ENCODE measurements at regions not wholly inside any gene's neighbourhood (a gene's known extent, or its start where the extent isn't known, plus 50 kb on each side); places are given as distances from the start of the nearest gene placed in this dataset.

DNA sequence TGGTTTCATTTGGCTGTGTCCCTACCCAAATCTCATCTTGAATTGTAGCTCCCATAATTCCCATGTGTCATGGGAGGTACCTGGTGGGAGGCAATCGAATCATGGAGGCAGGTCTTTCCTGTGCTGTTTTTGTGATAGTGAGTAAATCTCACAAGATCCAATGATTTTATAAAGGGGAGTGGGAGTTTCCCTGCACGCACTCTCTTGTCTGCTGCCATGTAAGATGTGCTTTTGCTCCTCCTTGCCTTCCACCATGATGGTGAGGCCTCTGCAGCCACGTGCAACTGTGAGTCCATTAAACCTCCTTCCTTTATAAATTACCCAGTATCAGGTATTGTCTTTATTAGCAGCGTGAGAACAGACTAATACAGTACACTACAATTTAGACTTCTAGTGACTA, 67.5 kb upstream of the LINC01488 start:
- no peak for DNase-seq (ENCODE audit: low spot score)

DNA sequence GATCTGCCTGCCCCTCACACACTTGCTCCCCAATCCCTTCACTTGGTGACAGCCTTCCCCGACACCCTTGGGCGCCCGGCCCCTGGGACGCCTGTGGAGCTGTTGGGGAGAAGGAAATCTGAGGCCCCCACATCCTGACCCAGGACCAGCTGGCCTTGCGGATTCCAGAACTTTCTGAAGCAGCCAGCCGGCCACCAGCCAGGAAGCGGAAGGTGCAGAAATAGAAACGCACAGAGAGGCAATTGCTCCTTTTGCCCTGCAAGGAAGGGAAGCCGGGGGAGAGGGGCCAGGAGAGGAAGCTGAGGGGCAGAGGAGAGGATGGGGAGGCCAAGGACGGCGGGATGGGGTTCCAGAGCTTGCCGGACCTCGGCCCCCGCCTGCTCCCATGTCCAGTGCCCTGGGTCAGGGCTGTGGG, 66.7 kb upstream of the LINC01488 start:
- DNase-seq (ENCODE audit: low spot score), result no peak

DNA sequence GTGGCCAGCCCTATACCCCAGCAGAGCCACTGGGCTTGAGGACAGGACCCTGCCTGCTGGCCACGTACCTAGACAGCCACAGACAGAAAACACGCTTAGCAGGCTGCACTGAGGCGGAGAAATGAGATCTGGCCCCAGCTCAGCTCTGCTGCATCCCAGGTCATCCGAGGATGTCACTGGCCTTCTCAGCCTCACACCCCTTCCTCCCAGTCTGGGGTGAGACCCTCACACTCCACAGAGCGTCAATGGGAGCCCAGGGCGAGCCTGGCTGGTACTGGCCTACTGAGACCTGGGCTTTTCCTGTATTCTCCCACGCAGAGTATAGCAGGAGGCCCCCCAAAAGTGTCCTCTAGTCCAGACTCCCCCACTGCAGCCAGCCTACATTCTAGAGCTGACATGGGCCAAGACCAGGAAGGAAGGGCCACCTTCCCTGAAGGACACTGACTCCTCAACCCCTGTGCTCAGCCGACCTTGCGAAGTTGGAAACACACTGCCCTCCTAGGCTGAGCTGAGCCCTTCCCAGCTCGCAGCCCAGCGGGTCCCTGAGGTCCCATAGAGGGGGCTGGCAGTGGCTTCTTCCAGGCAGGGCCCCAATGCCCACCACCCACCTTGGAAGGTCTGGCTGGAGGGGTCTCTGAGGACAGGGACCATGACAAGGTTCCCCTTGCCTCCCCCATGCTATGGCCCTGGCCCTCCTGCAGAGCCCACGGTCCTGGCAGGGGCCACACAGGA, 65.9 kb upstream of the LINC01488 start:
- no peak for DNase-seq (ENCODE audit: low spot score)

DNA sequence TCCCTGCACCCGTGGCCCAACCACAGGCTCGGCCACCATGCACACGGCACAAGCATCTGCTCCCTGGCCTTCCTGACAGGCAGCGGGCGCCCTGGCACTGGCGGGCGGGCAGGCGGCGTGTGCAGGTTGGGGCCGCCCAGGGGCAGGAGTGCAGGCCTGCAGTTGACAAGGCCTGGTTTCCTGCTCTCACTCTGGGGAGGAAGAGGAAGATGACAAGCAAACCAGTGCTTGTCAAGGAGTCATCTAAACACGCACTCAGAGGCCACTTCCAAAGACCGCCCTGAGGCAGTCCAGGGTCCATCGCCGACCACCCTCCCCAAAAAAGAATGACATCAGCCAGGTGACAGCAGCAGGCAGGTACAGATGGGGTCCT, 65.3 kb upstream of the LINC01488 start:
- no peak for DNase-seq (ENCODE audit: low spot score)

DNA sequence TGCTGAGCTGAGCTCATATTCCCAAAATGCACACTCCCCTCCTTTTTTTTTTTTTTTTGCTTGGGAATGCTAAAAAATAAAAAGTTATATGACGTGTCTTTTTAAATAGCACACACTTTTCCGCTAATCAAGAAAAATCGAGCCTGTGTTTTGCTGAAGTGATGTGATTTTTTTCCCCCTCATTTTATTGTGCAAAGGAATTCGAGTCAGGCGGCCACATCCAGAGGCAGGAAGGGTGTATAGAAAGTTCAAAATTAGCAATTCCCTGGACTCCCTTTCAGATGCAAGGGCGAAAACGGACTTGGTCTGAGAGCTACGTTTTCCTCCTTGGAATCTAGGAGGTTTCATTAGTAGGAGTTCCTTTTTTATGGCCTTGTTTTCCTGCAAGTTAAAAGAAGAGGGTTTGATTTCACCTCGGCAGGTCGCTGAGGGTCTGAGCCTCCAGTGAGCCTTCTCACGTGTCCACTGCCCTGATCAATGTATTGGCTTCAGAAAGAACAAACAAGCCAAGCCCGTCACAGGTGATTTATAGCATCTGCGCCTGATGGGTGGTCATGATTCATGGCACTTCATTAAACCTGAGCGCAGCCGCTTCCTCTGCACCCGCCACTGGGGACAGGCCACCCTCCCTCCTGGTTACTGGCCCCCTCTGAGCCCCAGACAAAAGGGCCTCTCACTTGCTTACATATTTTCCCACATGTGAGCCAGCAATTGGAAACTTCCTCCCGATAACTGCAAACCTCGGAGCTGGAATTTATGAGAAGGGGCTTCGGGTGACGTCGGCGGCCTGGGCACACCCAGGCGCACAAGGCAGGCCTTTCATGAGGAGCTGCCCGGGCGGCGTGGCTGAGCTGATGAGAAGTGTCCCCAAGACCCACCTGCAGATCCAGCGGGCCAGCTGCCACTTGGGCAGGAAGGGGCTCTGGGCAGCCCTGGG, 64.4 kb upstream of the LINC01488 start:
- no peak for DNase-seq (ENCODE audit: low spot score)

DNA sequence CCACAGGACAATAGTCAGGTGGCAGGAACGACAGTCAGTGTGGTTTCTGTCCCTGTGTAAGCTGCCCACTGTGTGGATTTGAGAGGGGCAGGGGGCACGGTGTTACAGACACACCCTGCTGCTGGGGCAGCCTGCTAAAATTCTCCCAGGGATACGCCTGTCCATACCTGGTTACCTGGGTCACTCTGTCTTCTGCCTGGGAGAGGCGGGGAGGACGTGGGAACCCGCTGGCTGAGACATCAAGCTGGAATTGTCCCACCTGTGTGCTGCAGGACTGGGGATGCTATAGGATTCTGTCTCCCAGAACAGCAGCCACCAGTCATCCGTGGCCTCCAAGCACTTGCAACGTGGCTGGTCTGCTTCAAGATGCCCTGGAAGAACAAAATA, 63.8 kb upstream of the LINC01488 start:
- DNase-seq (ENCODE audit: low spot score), result no peak

DNA sequence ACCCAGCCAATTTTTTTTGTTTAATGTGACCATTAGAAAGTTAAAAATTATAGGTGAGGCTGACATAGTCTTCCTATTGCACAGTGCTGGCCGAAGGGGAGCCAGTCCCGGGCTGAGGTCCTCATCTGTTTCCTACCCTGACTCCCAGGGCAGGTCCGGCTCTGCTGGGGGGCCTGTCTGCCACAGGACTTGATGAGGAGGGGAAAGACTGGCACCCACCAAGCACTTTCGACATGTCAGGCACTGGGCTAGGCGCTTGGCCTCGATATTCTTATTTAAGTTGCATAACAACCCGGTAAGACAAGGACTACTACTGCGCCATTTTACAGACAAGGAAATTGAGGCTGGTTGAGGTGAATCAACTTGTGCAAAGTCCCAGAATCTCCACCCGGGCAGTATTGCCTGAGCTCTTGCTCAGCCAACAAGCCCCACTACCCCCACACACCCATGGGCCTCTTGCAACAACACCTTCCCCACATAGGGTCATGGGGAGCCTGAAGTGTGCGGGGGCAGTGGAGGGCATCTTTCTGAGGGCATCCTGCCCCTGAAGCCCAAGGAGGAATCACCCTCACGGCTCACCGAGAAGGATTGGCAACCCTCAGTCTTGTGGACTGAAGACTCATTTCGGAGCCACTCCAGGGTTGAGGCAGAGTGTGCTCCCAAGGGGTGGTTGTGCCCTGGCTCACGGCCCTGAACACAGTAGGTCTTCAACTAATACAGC, 62.7 kb upstream of the LINC01488 start:
- DNase-seq (ENCODE audit: low spot score), result no peak

DNA sequence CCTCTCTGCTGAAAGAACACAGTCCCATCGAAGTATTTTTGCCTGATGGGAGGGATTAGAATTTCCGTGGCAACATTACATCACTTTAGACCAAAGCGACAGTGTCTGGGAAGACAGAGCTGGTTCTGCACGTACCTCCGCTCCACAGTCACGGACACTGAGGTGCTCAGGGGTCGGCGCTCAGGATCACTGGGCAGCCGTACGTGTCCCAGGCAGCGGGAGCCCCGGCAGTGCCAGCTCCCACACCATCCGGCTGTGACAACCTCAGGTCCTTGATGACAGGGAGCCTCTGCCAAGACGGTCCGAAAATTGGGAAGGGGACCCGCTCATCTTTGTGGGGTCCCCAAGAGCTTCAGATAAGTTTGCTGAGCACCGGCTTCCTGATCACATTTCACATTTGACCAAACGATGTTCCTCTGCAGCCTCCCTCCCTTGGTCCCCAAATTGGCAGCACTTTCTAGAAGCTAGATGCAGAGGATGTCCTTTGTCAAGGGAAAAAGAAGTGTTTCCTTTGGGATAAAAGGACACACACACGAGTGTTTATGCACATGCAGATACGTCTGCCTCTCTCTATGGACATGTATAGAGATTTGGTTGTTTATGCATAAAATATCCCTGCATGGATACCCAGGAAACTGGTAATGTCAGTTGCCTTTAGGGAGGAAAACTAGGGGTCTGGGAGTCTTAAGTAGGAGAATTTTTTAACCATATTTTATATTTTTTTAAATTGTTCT, 61.6 kb upstream of the LINC01488 start:
- DNase-seq (ENCODE audit: low spot score), result no peak

DNA sequence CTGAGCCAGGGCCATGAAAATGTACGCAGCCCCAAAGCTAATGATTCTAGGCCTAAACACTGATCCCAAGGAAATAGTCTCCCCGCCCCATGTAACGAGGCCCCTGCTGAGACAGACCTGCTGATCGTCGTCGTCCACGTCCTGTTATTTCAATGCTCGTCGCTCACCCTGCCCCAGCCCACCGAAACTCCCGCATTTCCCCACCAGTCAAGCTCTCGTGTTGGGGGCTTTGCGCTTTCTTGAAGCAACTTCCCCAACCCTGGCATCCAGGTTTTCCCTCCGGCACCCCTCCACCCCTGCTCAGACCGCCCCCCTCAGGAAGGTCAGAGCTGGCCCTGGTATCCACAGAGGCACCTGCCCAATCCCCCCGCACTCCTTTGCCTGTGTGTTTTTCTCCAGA, 58.8 kb upstream of the LINC01488 start:
- no peak for DNase-seq (ENCODE audit: low spot score)

DNA sequence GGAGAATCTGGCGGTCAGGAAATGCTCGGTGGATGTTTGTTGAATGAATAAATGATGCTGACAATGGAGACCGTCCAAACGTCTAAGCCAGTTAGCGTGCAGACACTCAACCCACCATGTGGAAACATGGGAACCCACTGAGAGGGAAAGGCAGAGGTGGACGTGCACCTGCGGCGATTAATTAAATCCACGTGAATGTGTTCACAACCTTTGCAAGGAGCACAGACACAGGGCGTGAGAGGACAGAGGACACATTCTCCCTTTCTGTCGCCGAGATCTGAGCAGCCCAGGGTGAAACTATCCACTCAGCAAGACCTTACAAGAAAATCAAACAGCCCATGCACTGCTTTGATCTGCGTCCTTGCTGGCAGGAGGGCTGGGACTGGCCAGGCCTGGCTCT, 58.3 kb upstream of the LINC01488 start:
- DNase-seq (ENCODE audit: low spot score), result no peak

DNA sequence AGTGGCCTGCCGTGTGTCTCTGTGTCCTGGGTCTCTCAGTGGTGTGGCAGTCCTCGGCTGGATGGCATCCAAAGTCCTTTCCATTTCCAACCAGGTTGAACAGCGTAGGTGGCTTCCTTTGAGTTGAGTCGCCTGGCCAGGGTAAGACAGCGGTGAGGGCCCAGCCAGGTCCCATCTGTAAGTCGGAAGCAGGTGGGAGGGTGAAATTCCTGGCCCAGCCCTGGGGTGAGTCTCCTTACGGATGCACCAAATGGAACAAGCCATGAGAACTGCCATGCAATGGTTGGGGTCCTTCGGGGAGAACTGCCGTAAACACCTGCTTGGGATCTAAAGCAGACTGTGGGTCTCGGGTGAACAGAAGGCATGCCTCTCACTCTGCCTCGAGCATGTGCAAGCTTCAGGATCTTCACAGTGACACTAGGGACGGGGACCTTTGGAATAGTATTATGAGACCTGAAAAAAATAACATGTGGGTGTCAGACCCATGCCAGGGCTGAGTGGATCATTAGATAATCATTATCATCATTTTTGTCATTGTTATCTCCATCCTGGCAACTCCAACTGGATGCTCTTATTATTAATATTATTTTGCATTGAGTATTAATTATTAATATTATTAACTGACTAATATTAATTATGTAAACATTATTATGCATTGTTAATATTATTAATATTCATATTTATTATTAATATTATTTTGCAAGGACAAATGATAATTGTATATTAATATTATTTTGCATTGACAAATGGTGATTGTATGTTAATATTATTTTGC, 57.7 kb upstream of the LINC01488 start:
- no peak for DNase-seq (ENCODE audit: low spot score)

DNA sequence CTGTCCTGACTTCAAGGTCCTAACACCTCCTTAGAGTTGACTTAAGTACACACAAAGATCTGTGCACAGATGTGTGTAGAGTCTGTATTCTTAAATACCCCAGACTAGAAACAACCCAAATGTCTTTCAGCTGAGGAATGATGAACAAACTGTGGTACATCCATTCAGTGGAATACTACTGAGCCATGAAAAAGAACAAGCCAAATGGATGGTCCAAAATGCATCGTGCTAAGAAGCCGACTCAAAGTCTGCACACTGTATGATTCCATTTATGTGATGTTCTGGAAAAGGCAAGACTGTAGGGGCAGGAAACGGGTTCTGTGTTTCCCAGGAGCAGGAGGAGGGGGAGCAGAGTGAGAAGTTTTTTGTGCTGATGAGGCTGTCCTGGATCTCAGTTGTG, 56.7 kb upstream of the LINC01488 start:
- no peak for DNase-seq (ENCODE audit: low spot score)

DNA sequence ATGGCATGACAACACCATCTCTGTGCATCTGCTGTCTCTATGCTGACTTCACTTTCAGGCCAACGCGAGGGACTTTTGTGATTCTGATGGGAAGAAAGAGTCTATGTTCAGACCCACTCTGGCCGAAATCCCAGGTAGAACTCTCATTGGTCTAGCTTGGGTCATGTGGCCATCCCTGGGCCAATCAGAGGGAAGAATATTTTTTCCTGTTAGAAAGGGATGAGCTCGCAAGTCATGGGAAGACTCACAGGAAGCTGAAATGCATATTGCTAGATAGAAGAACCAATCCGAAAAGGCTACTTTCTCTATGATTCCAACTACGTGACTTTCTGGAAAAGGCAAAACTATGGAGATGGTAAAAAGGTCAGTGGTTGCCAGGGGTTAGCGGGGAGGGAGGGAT, 56.0 kb upstream of the LINC01488 start:
- no peak for DNase-seq (ENCODE audit: low spot score)

DNA sequence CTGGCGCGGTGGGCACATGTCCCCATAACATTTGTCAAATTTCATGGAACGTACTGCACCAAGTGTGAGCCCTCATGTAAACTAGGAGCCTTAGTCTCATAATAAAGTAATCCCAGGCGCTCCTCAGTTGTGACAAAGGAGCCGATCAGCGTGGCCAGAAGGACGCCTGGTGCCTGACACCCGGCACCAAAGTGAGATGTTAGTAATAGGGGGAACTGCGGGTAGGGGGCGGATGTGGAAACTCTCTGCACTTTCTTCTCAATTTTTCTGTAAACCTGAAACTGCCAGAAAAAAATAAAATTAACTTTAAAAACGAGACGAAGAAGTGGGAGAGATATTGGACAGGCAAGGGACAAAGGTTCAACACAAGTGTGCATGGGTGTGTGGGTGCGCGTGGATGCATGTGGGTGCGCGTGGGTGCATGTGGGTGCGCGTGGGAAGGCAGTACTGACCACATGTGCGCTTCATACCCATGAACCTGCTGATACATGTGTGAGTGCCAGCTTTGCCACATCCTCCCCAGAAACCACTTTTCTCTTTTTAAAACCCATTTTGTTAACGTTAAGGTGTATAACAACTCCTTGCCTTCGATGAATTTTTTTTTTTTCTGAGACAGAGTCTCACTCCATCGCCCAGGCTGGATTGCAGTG, 55.4 kb upstream of the LINC01488 start:
- no peak for DNase-seq (ENCODE audit: low spot score)

DNA sequence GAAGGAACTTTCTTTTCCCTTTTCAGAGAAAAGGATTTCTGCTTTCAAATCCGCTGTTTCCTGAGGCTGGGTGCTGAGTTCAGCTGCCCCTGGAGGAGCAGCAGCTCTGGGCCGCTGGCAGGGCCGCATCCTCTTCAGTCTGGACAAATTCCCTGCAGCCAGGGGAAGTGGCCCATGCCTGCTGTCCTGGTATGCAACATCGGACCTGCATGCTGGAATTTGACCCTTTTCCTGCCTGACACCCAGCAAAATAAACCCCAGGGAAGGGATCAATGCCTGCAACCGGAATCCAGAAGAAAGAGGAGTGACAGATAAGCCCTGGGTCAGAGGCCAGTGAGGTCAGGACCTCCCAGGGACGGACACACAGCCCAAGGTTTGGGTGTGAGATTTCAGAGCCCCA, 54.1 kb upstream of the LINC01488 start:
- no peak for DNase-seq (ENCODE audit: low spot score)

DNA sequence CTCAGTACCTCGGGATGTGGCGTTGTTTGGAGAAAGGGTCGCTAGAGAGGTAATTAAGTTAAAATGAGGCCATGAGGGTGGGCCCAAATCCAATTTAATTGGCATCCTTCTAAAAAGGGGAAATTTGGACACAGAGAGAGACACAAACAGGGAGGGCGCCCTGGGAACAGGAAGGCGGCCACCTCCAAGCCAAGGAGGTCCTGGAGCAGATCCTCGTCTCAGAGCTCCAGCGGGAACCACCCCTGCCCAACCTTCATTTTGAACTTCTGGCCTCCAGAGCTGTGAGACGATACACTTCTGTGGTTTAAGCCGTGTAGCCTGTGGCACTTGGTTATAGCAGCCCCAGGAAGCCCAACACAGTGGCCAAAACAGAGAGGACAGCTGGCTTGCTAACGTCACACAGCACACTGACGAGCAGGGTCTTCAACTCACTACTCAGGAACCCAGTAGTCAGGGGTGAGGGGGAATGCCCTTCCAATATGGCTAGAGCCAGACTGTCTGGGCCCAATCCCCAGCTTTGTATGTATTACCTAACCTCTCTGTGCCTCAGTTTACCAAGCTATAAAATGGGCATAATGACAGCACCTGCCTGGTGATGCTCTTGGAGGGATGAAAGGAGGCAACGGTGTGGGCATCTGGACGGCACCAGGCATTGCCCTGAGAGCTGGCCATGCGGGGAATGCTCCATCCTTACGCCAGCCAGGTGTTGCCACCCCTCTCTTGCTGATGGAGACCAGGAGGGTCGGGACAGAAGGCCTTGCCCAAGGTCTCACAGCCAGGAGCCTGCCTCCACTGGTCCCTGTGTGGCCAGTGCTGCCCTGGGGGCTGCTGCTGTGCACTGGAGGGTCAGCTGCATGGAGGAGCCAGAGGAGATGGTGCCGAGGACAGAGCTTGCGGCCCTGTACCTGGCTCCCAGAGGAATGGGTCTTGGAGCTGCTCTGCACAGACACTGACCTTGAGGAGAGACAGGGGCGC, 53.3 kb upstream of the LINC01488 start:
- DNase-seq (ENCODE audit: low spot score), result no peak

DNA sequence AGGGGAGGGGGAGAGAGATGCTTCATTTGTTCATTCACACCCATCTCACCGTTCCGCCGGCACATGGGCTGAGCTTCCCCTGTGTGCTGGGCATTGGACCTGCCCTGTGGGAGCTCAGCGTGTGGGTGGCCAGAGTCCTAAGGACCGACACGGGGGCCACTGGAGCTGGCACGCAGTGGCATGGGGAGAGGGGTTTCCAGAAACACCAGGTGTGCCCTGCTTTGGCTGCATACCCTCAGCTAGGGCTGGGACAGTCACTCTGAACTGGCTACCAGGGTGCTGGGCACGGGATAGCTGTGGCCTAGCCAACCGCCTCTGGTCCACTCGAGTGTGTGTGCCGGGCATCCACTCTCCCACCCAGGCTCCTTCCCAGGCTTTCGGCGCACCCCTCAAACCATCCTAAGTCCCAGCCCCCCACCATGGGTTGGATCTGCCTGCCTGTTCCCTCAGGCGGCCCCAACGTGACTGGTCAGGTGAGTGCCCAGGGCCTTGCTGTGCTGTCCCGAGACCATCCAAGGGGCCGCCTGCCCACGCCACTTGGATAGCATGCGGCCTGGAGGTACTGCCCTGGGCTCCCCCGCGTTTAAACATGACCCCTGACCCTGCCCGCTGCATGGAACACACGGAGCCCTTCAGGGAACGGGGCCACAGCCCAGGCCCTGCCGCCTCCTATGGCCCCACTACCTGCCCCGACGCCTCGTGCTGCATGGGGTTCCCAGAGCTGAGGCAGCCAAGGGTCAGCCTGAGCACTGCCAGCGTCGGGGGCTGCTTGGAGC, 51.6 kb upstream of the LINC01488 start:
- no peak for DNase-seq (ENCODE audit: low spot score)

DNA sequence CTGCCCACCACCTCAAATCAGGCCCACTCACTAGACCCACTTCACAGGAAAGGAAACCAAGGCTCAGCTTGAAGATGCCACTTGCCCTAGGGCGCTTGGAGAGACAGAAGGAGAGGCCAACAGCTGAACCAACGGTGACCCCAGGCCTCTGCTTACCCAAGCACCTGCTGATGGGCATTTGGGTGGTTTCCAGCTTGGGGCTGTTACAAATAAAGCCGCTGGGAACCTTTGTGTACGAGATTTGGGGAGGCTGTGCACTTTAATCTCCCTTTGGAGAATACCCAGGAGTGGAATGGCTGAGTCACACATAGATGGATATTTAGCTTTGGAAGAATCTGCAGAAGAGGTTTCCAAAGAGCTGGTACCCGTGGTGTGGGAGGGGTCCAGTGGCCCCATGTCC, 50.9 kb upstream of the LINC01488 start:
- DNase-seq (ENCODE audit: low spot score), result no peak

DNA sequence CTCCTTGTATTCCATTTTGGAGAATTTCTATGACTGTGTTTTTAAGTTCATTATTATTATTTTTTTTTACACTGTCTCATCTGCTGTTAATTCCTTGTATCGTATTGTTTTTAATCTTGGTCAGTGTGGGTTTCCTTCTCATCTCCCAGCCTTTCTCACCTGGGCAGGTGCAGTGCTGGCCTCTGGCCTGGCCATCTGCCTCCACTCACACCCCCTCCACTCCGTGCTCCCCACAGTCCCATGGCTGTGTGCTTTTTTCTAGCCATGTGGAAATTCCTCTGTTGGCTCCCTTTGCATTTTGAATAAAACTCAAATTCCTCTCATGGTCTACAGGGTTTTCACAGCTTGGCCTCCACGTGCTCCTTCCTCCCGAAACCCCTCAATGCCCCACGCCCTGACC, 50.3 kb upstream of the LINC01488 start:
- no peak for DNase-seq (ENCODE audit: low spot score)

Data from mucosa of gallbladder (tissue), 1 donor.